ENCODE measurements at regions not wholly inside any gene's neighbourhood (a gene's known extent, or its start where the extent isn't known, plus 50 kb on each side); places are given as distances from the start of the nearest gene placed in this dataset.
A peak's percentile ranks its signal among the peaks of the same experiment; 100 is the strongest.

DNA sequence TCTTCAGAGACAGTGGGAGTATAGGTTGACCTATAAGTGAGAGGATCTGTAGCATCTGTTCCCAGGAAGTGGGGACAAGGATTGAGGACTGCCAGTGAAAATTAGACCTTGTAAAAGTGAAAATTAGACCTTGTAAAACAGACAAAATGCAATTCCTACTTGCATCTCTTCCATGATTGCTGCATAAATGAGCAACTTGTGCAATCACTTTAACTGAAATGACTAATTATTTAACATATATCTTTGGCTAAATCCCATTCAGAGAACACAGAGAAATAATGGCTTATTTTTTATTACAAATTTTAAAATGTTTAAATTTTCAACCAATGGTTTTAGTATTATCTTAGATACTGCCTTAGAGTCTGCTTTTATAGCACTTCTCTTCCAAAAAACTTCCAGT lies 67.2 kb upstream of the NABP1 start:
- no peak for DNase-seq (ENCODE audit: low read depth in 2 of 2)

DNA sequence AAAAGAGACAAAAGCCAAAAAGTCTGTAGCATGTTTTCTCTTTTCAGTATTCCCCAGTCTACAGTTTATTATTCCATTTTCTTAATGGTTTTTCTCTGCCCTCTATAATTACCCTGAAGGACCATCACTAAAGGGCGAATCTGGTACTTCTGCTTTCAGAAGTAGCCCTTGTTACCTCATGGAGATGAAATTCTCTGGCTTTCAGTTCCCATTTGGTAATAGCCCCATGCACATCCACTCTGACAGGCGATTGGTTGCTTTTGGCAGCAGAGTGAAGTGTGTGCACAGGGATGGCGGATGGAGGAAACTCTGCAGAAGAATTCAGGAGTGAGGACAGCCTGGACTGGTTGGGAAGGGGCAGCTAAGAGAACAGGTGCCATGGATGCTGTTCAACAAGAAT lies 66.3 kb upstream of the NABP1 start:
- no peak for DNase-seq (ENCODE audit: low read depth in 2 of 2)

DNA sequence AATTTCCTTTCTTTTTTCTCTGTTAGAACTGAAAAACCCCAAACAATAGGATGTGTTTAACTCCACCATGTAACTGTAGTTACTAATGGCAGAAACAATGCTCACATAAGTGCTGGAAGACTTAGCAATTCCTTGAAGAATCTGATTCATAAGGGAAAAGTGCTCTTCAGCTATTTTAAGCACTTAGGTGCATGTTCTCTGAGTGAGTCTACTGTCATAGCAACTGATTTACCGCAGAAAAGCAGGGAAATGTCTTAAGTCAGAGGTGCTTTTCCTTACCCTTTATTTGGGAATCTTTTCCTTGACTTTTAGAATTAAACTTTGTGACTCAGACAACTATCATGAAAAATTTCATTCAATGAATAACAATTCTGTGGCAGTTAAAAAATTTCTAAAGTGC lies 65.4 kb upstream of the NABP1 start:
- no peak for DNase-seq (ENCODE audit: low read depth in 2 of 2)

DNA sequence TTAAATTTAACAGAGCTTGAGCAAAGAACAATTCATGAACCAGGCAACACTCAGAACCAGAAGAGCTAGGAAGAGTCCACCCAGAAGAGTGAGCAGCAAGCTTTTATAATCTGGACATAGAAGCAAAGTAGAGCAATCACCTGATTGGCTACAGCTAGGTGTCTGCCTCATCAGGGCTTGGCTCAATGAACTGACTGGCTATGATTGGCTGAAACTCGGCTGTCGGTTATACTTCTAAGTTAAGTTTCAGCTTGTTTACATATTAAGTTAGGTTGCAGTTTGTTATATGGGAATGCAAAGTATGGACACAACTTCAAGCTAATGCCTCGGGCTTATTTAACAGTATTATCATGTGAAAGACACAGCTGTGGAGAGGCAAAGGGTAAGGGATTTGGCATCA lies 63.2 kb upstream of the NABP1 start:
- no peak for DNase-seq (ENCODE audit: low read depth in 2 of 2)

DNA sequence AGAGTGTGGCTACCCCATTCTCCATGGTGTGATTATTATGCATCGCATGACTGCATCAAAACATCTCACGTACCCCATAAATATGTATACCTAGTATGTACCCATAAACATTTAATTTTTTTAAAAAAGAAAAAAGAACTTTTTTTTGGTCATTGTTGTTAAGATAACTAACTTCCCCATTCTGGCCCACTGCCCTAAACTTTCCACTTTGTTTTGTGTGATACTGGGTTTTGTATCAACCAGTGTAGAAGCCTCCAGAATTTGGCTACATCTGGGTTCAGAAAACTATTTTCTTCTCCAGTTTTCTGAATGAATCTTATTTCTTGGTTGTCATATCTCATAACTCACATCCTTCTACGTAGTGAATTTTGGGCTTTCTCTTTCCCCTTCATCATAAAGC lies 62.3 kb upstream of the NABP1 start:
- no peak for DNase-seq (ENCODE audit: low read depth in 2 of 2)

DNA sequence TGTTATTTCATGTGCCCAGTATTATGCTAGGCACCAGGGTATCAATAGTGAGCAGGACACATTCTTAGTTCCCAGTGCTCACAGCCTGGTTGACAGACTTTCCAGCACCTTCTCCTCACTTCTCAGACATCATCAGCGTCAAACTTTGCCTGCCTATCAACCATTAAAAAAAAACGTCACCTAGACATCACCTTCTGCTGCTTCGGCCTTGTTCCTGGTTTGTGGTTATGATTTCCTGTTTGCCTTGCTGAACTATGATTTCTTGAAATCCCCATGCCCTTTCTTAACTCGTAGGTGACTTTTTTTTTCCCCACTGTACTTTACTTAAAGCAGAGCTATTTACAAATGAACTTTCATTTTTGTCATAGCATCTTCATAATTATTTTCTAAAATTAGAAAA lies 60.4 kb upstream of the NABP1 start:
- peak; percentile 25 to 39 for DNase-seq (ENCODE audit: low read depth in 2 of 2)

DNA sequence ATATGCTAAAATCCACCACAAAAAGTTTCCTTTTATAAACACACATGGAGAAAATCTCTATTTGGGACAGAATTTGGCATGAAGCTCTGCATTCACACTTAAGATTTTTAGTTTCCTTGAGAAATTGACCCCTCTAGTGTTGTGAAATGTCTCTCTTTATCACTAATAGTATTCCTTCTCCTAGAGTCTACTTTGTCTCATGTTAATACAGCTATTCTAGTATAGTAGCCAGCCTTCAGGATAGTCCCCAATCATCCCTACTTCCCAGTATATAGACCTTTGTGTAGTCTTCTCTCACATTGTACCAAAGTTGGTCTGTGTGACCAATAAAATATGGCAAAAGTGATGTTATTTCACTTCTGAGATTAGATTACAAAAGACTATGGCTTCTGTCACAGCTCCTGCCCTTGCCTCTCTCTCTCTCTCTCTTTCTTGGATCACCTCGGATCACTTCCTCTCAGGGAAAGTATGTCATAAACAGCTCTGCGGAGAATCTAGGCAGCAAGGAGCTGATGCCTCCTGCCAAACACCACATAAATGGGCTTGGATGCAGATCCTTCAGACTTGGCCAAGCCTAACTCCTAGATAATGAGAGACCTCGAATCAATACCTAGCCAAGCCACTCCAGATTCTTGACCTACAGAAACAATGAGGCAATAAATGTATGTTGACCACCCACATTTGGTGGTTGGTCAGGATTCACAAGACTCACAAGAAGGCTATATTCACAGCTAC lies 59.7 kb upstream of the NABP1 start:
- no peak for DNase-seq (ENCODE audit: low read depth in 2 of 2)

DNA sequence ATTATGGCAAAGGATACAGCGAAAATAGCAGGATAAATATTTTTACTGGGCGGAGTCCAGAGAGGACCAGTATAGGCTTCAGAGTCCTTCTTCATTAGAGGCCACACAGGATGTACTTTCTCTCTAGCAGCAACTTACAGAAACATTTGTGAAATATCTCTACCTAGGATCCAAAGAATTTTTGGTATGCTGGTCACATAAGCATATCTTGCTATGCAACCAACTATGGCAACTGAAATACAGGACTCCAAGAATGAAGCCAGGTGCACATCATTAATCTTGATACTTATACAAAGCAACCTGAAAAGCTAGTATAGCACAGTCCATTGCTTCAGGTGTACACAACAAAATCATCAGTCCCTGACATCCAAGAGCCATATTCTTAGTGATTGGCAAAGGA lies 59.1 kb upstream of the NABP1 start:
- DNase-seq (ENCODE audit: low read depth in 2 of 2) = no peak

DNA sequence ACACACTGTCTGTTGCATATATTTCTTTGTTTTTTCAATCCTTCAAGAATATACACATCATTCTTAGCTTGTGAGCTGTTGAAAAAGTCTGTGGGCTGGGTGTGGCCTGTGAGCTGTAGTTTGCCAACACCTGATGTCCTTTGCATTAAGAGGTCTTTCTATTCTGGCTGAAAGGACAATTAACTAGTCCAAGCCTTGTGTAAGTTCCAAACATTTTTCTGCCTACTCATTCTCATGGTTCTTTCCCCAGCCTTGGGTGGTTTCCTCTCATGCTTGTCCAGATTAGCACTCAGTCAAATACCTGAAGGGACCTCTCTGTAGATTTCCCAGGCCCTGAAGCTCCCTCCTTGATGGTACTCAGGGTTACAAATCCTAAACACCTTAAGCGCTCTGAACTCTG lies 57.8 kb upstream of the NABP1 start:
- no peak for DNase-seq (ENCODE audit: low read depth in 2 of 2)

DNA sequence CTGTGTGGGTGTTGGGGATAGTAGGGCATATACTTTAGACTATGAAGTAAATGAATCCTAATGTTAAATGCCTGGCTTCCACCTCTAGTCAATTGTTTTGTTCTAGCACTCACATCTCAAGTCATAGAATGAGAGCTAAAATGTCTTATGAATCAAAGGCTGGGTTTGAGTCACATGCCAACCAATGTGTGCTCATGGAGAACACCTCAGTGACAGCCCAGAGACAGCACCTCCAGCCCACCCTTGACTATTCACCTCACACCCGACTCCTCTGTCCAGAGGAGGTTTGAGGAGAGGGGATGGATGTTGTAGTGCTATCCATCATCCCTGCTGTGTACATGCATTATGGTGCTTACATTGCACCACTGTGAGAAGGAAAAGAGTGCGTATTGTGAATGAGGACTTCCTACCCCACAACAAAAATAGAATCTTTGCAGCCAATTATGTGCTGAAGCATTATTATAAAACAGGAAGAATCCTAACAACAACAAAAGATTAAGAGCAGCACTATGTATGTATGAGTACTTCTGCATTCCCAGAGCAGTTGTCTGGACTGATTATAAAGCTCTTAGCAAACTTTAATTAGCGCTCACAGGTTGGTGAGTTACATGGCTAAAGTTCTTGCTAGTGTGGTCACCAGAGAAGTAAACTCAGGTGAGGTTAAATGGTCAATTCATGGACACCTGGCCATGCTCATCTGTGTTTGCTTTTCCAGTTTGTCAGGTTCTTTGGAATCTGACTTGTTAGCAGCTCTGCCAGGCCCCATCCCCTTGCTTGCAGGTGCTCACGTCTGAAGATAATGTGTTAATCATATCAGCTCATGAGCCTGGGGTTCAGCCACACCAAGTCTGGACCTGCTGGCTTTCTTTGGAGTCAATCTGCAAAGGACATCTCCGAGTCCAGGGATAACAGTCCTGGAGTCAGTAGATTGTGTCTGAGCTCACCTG lies 55.3 kb upstream of the NABP1 start:
- DNase-seq (ENCODE audit: low read depth in 2 of 2) = no peak

DNA sequence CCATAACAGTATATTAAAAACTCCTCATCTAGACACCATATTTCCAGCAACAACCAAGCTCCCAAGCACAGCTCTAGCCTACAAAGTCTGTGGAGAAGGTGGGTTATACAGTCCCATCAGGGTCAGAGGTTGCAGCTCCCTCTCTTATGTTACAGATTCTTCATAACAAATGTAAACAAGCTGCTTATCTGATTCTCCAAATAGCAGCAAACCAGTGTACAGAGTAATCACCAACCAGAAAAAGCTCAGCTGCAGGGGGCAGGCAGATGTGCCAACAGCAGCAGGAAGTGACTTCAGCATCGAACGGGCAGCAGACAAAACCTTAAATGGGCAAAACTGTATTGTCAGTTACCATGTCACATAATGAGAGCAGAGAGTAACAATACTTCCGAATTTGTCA lies 52.9 kb upstream of the NABP1 start:
- DNase-seq (ENCODE audit: low read depth in 2 of 2) = peak in 1 of 2 donors; percentile 18

DNA sequence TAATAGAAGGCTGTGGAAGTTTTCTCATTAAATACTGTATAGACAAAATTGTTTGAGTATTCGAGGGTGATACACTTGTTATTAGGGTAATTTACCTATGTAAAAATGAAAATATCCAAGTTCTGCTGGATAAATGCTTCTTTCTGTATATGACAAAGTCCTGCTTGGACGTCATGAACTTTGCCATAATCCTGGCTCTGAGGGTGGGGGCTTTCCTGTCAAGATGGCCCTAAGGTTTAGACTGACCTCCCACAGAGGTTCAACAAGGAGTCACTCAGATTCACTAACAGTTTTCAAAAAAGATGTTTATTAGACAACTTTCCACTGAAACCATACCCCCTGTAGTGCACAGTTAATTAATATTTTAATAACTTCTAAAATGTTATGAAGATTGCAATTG lies 52.5 kb upstream of the NABP1 start:
- DNase-seq (ENCODE audit: low read depth in 2 of 2) = no peak

DNA sequence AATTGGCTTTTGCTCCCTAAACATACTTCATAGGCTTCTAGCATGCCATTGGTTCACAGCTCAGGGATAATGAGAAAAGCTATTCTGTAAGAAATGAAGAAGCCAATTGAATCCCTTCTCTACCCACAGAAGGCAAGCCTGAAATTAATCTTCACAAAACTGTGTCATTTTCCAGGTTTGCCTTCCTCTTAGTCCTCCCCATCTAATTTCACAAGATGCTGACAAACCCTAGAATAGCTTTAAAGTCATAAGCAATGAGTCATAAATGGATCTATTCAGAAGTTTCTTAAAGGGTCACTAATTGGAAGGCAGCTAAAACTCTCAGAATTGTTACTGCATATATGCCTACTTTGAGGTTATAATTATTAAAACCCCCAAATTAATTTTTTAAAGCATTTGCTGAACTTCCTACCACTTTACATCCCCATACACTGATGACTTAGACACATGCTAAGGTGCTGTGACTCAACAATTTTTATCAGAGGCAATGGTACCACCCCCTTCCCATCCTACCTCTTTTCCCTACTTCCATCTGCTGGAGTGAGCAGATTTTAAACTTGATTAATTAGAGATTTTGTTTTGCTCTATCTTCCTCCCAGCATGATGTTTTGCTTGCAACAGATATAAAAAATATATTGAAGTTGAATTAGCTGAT lies 51.3 kb upstream of the NABP1 start:
- no peak for DNase-seq (ENCODE audit: low read depth in 2 of 2)

DNA sequence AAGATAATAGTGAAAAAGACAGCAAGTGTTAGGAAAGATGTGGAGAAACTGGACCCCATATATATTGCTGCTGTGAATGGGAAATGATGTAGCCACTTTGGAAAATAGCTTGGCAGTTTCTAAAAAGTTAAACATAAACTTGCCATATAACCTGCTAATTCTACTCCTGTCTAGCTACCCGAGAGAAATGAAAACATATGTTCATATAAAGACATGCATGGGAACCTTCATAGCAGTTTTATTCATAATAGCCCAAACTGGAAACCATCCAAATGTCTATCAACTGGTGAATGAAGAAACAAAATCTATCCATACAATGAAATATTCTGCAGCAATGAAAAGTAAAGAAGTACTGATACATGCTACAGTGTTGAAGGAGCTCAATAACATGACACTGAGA lies 50.4 kb upstream of the NABP1 start:
- DNase-seq (ENCODE audit: low read depth in 2 of 2) = no peak
